Trophoblast cell (in vitro differentiated cells and primary cell): ENCODE measurements at regions not wholly inside any gene's neighbourhood (a gene's known extent, or its start where the extent isn't known, plus 50 kb on each side); places are given as distances from the start of the nearest gene placed in this dataset.
A peak's percentile ranks its signal among the peaks of the same experiment; 100 is the strongest.

Source experiments
- DNase-seq, 2 donors: peaks; one replicate each; pipeline ENCODE4 v3.0.0-alpha.2; 2016
- H2AFZ ChIP-seq: 2 replicates; pipeline ENCODE4 v1.6.1; 2013; ENCODE audit warnings: low read length, moderate library complexity, mild to moderate bottlenecking; ENCODE audit not compliant: insufficient read depth, poor library complexity
- H2AK5ac ChIP-seq: 2 replicates; pipeline ENCODE4 v1.6.1; 2013; ENCODE audit warnings: mild to moderate bottlenecking, low read length
- H2BK120ac ChIP-seq: 2 replicates; pipeline ENCODE4 v1.6.1; 2013; ENCODE audit warnings: low read length, mild to moderate bottlenecking, moderate library complexity; ENCODE audit not compliant: insufficient read depth, poor library complexity
- H2BK12ac ChIP-seq: 2 replicates; pipeline ENCODE4 v1.6.1; 2013; ENCODE audit warnings: mild to moderate bottlenecking, low read length, moderate library complexity
- H2BK5ac ChIP-seq: 2 replicates; pipeline ENCODE4 v1.6.1; 2013; ENCODE audit warnings: low read length, low read depth, moderate library complexity, mild to moderate bottlenecking; ENCODE audit not compliant: poor library complexity
- H3K14ac ChIP-seq: 2 replicates; pipeline ENCODE4 v1.6.1; 2013; ENCODE audit warnings: mild to moderate bottlenecking, low read length
- H3K18ac ChIP-seq: 2 replicates; pipeline ENCODE4 v1.6.1; 2013; ENCODE audit warnings: mild to moderate bottlenecking, low read length
- H3K23ac ChIP-seq: 2 replicates; pipeline ENCODE4 v1.6.1; 2013; ENCODE audit warnings: low read length
- H3K27ac ChIP-seq: 2 replicates; pipeline ENCODE4 v1.5.1; 2013; ENCODE audit warnings: low read depth, mild to moderate bottlenecking, inconsistent platforms, low read length, moderate library complexity
- H3K27me3 ChIP-seq: 2 replicates; pipeline ENCODE4 v1.6.1; 2013; ENCODE audit warnings: inconsistent platforms, mild to moderate bottlenecking, low read length, moderate library complexity; ENCODE audit not compliant: insufficient read depth
- H3K36me3 ChIP-seq, 2 experiments: 1 replicate in 1 of 2; 2 replicates in 1 of 2; pipeline ENCODE4 v1.6.1; 2013; ENCODE audit warnings: low read length in 2 of 2, mild to moderate bottlenecking in 2 of 2, moderate library complexity in 1 of 2; ENCODE audit not compliant: insufficient read depth in 2 of 2, control insufficient read depth in 1 of 2
- H3K4ac ChIP-seq: 2 replicates; pipeline ENCODE4 v1.6.1; 2013; ENCODE audit warnings: low read depth, mild to moderate bottlenecking, low read length, moderate library complexity
- H3K4me1 ChIP-seq, 2 experiments: 1 replicate in 1 of 2; 2 replicates in 1 of 2; pipeline ENCODE4 v1.6.1; 2013; ENCODE audit warnings: low read length in 2 of 2, mild to moderate bottlenecking in 2 of 2, moderate library complexity in 1 of 2; ENCODE audit not compliant: insufficient read depth in 2 of 2, control insufficient read depth in 1 of 2
- H3K4me2 ChIP-seq: 2 replicates; pipeline ENCODE4 v1.6.1; 2013; ENCODE audit warnings: inconsistent platforms, mild to moderate bottlenecking, low read length, moderate library complexity
- H3K4me3 ChIP-seq: 2 replicates; pipeline ENCODE4 v1.5.1; 2013; ENCODE audit warnings: mild to moderate bottlenecking, low read depth, low read length, inconsistent platforms
- H3K79me1 ChIP-seq: one replicate; pipeline ENCODE4 v1.6.1; 2013; ENCODE audit warnings: low read length
- H3K79me2 ChIP-seq: 2 replicates; pipeline ENCODE4 v1.6.1; 2013; ENCODE audit warnings: low read length, mild to moderate bottlenecking; ENCODE audit not compliant: control insufficient read depth, insufficient read depth, poor library complexity
- H3K9ac ChIP-seq: 2 replicates; pipeline ENCODE4 v1.6.1; 2013; ENCODE audit warnings: mild to moderate bottlenecking, low read length
- H3K9me3 ChIP-seq: 2 replicates; pipeline ENCODE4 v1.6.1; 2013; ENCODE audit warnings: low read depth, mild to moderate bottlenecking, control low read depth, inconsistent platforms, low read length; ENCODE audit not compliant: insufficient read depth
- H4K12ac ChIP-seq: 2 replicates; pipeline ENCODE4 v1.6.1; 2013; ENCODE audit warnings: low read depth, mild to moderate bottlenecking, low read length, moderate library complexity
- H4K8ac ChIP-seq: 2 replicates; pipeline ENCODE4 v1.6.1; 2013; ENCODE audit warnings: low read depth, mild to moderate bottlenecking, low read length, moderate library complexity
- H4K91ac ChIP-seq: one replicate; pipeline ENCODE4 v1.6.1; 2013; ENCODE audit warnings: low read depth, mild to moderate bottlenecking, low read length, moderate library complexity
- WGBS: extraction: QIAGEN DNeasy Blood & Tissue Kit; methylation state at CpG from one replicate; pipeline ENCODE4 v1.1.7; 2013; ENCODE audit warnings: missing lambda C conversion rate; ENCODE audit not compliant: insufficient read length, insufficient coverage; ENCODE audit errors: extremely low coverage; 5-methylcytosine and 5-hydroxymethylcytosine counted together

DNA sequence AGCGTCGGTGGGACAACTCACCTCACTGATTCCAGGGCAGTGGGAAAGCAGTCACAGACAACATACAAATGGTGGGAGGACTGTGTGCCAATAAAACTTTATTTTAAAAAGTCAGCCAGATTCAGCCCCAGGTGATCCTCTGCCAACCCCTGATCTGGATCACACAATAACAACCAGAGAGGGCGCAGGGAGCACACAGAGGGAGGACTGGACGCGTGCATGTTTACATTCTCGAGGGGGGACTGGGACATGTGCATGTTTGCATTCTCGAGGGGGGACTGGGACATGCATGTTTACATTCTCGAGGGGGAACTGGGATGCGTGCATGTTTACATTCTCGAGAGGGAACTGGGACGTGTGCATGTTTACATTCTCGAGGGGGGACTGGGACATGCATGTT is 209.5 kb downstream of the NDUFA10 start:
- Histone ChIP-seq H4K91ac (no peak overlapping the region), H3K4me1 (no peaks in the 10 kb centered on the region), H2AFZ (no peak overlapping the region), H3K18ac (no peak overlapping the region), H3K9me3 (peaks cover 2% of the 10 kb centered on the region), H3K36me3 (no peaks in the 10 kb centered on the region), H3K79me1 (no peaks in the 10 kb centered on the region), H3K4me3 (no peak overlapping the region), H4K8ac (no peak overlapping the region), H2BK120ac (no peak overlapping the region), H3K4me2 (no peak overlapping the region), H2BK5ac (no peak overlapping the region), H3K9ac (no peak overlapping the region), H2BK12ac (no peak overlapping the region), H4K12ac (no peak overlapping the region), H3K79me2 (no peaks in the 10 kb centered on the region), H3K14ac (no peak overlapping the region), H3K4ac (no peak overlapping the region), H2AK5ac (no peak overlapping the region), H3K27ac (no peak overlapping the region), H3K27me3 (no peaks in the 10 kb centered on the region), H3K23ac (no peak overlapping the region)
- no peak for DNase-seq
- no CpG with 5 or more reads among the region's 12 CpGs for WGBS

DNA sequence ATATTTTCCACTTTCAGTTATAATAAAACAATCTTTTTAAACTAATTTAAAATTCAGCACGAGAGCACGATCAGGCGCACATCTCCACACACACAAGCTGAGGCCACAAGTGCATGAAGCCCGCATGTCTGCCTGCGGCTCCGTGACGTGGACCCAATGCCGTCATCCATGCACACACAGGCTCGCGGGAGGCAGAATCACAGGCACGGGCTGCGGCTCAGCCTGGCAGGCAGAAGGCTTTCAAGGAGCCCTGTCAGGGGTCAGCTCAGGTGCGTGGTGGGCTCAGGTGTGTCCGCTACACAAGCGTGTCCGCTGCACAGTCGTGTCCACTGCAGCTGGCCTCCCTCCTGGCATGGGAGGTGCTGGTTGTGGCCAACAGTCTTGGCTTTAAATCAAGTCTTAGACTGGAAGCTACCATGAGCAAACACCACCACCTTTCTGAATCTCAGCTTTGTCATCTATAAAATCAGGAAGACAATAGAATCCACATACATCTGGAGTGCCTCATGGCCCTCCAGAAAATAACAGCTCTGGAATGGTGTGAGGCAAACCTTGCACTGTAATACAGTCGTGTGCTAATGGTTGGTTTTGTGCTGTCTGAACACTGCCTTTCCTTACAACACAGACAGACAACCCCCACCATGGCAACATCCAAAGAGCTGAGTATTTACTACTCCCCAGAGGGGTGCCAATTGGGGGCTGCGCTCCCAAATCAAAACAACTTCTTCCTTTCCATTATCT is 210.1 kb downstream of the NDUFA10 start:
- no peak overlapping the region for H4K8ac ChIP-seq
- H3K4ac ChIP-seq: no peak overlapping the region

GRCh38 chr2:239814116-239814860 is 210.9 kb downstream of the NDUFA10 start:
- H3K79me1 ChIP-seq: no peaks in the 10 kb centered on the region
- H2BK120ac ChIP-seq: no peak overlapping the region
- no peak overlapping the region for H3K4me3 ChIP-seq

More for the DNA sequence above, 210.1 kb downstream of the NDUFA10 start:
- Histone ChIP-seq H4K12ac (no peak overlapping the region), H2BK5ac (no peak overlapping the region), H3K79me1 (no peaks in the 10 kb centered on the region), H2BK12ac (no peak overlapping the region), H4K91ac (no peak overlapping the region), H3K4me3 (no peak overlapping the region), H3K27me3 (no peaks in the 10 kb centered on the region), H3K9me3 (peaks cover 2% of the 10 kb centered on the region), H3K79me2 (no peaks in the 10 kb centered on the region), H2BK120ac (no peak overlapping the region), H2AFZ (no peak overlapping the region), H3K27ac (no peak overlapping the region), H3K4me2 (no peak overlapping the region), H3K36me3 (no peaks in the 10 kb centered on the region), H3K18ac (no peak overlapping the region), H2AK5ac (no peak overlapping the region), H3K14ac (no peak overlapping the region), H3K4me1 (no peaks in the 10 kb centered on the region), H3K23ac (no peak overlapping the region), H3K9ac (no peak overlapping the region)
- peak in 1 of 2 donors; percentile 23 for DNase-seq
- no CpG with 5 or more reads among the region's 19 CpGs for WGBS

GRCh38 chr2:239813261-239814115 is 211.7 kb downstream of the NDUFA10 start:
- Histone ChIP-seq H3K4ac (no peak overlapping the region), H3K27ac (no peak overlapping the region), H3K18ac (no peak overlapping the region), H3K14ac (no peak overlapping the region), H4K12ac (no peak overlapping the region), H2AFZ (no peak overlapping the region), H3K4me1 (no peaks in the 10 kb centered on the region), H3K9me3 (peaks cover under 1% of the 10 kb centered on the region), H3K9ac (no peak overlapping the region), H3K79me1 (no peaks in the 10 kb centered on the region), H3K79me2 (no peaks in the 10 kb centered on the region), H3K4me2 (no peak overlapping the region), H2BK5ac (no peak overlapping the region), H2BK120ac (no peak overlapping the region), H4K8ac (no peak overlapping the region), H2BK12ac (no peak overlapping the region), H4K91ac (no peak overlapping the region), H3K36me3 (no peaks in the 10 kb centered on the region), H2AK5ac (no peak overlapping the region), H3K27me3 (no peaks in the 10 kb centered on the region), H3K23ac (no peak overlapping the region), H3K4me3 (no peak overlapping the region)
- no peak for DNase-seq
- no CpG with 5 or more reads among the region's 27 CpGs for WGBS

More at GRCh38 chr2:239814116-239814860, 210.9 kb downstream of the NDUFA10 start:
- no peak for DNase-seq
- no peaks in the 10 kb centered on the region for H3K4me1 ChIP-seq
- WGBS: no CpG with 5 or more reads among the region's 15 CpGs
- H3K14ac ChIP-seq: no peak overlapping the region
- no peak overlapping the region for H4K91ac ChIP-seq
- peaks cover 2% of the 10 kb centered on the region for H3K9me3 ChIP-seq
- no peak overlapping the region for H2AFZ ChIP-seq
- no peak overlapping the region for H3K4ac ChIP-seq
- H2BK5ac ChIP-seq: no peak overlapping the region
- H3K27me3 ChIP-seq: no peaks in the 10 kb centered on the region
- no peaks in the 10 kb centered on the region for H3K79me2 ChIP-seq
- no peak overlapping the region for H3K18ac ChIP-seq
- H2BK12ac ChIP-seq: no peak overlapping the region
- H3K36me3 ChIP-seq: no peaks in the 10 kb centered on the region
- no peak overlapping the region for H3K27ac ChIP-seq
- H3K23ac ChIP-seq: no peak overlapping the region
- H3K4me2 ChIP-seq: no peak overlapping the region
- H2AK5ac ChIP-seq: no peak overlapping the region
- H3K9ac ChIP-seq: no peak overlapping the region
- no peak overlapping the region for H4K12ac ChIP-seq
- no peak overlapping the region for H4K8ac ChIP-seq
